ENCODE measurements at regions not wholly inside any gene's neighbourhood (a gene's known extent, or its start where the extent isn't known, plus 50 kb on each side); places are given as distances from the start of the nearest gene placed in this dataset.

- DNase-seq (ENCODE audit: low spot score), result no peak
- no peak overlapping the region for H2AFZ ChIP-seq
- no peak overlapping the region for H3K4me2 ChIP-seq
- no peaks in the 10 kb centered on the region for H3K9me3 ChIP-seq (ENCODE audit: low read depth)
- no peak overlapping the region for H3K27ac ChIP-seq
- no peaks in the 10 kb centered on the region for H3K36me3 ChIP-seq (replicated peaks; ENCODE audit: insufficient read depth, low read depth)
- H3K4me3 ChIP-seq, result no peak overlapping the region
- H3K79me2 ChIP-seq, result no peaks in the 10 kb centered on the region
- TF ChIP-seq CTCF (IDR thresholded peaks at IDR 0.05; ENCODE audit: poor library complexity) (no peak), EZH2phosphoT487 (IDR thresholded peaks at IDR 0.05; ENCODE audit: low read depth, severe bottlenecking, unreplicated experiment) (no peak), EZH2 (IDR thresholded peaks at IDR 0.05; ENCODE audit: borderline replicate concordance) (no peak)
- no peaks in the 10 kb centered on the region for H4K20me1 ChIP-seq (ENCODE audit: insufficient read depth, poor library complexity, severe bottlenecking)
- H3K27me3 ChIP-seq, result no peaks in the 10 kb centered on the region
- H3K4me1 ChIP-seq (ENCODE audit: insufficient read depth), result no peaks in the 10 kb centered on the region
- no peaks in the 10 kb centered on the region for H3K9me2 ChIP-seq (replicated peaks; ENCODE audit: insufficient read depth)
These were observed 508.9 kb downstream of the FBXO15 start for GRCh38 chr18:73638709-73639108.

- no peaks in the 10 kb centered on the region for H4K20me1 ChIP-seq (ENCODE audit: insufficient read depth, poor library complexity, severe bottlenecking)
- H3K9me2 ChIP-seq (replicated peaks; ENCODE audit: insufficient read depth), result no peaks in the 10 kb centered on the region
- H3K27me3 ChIP-seq, result no peaks in the 10 kb centered on the region
- no peak for DNase-seq (ENCODE audit: low spot score)
- no peaks in the 10 kb centered on the region for H3K36me3 ChIP-seq (replicated peaks; ENCODE audit: insufficient read depth, low read depth)
- H3K9me3 ChIP-seq (ENCODE audit: low read depth), result no peaks in the 10 kb centered on the region
- 67% methylated on average over 2 of the region's 2 CpGs for WGBS (ENCODE audit: low lambda C conversion rate, missing lambda C conversion rate)
- no peaks in the 10 kb centered on the region for H3K79me2 ChIP-seq
- no peak overlapping the region for H3K27ac ChIP-seq
- no peak overlapping the region for H3K4me3 ChIP-seq
- no peak overlapping the region for H2AFZ ChIP-seq
- TF ChIP-seq EZH2 (IDR thresholded peaks at IDR 0.05; ENCODE audit: borderline replicate concordance), result no peak
- TF ChIP-seq EZH2phosphoT487 (IDR thresholded peaks at IDR 0.05; ENCODE audit: low read depth, severe bottlenecking, unreplicated experiment), result no peak
- no peak for TF ChIP-seq CTCF (IDR thresholded peaks at IDR 0.05; ENCODE audit: poor library complexity)
- no peaks in the 10 kb centered on the region for H3K4me1 ChIP-seq (ENCODE audit: insufficient read depth)
- no peak overlapping the region for H3K4me2 ChIP-seq
These were observed 511.3 kb downstream of the FBXO15 start for GRCh38 chr18:73636355-73636754.

GRCh38 chr18:73626859-73627258 is 520.8 kb downstream of the FBXO15 start:
- Histone ChIP-seq H3K4me3 (no peak overlapping the region), H3K9me2 (replicated peaks; ENCODE audit: insufficient read depth) (no peaks in the 10 kb centered on the region), H4K20me1 (ENCODE audit: insufficient read depth, poor library complexity, severe bottlenecking) (no peaks in the 10 kb centered on the region), H3K4me1 (ENCODE audit: insufficient read depth) (no peaks in the 10 kb centered on the region), H3K79me2 (no peaks in the 10 kb centered on the region), H3K27me3 (no peaks in the 10 kb centered on the region), H3K27ac (no peak overlapping the region), H3K4me2 (no peak overlapping the region), H3K36me3 (replicated peaks; ENCODE audit: insufficient read depth, low read depth) (no peaks in the 10 kb centered on the region), H3K9me3 (ENCODE audit: low read depth) (no peaks in the 10 kb centered on the region), H2AFZ (no peak overlapping the region)
- TF ChIP-seq EZH2phosphoT487 (IDR thresholded peaks at IDR 0.05; ENCODE audit: low read depth, severe bottlenecking, unreplicated experiment), result no peak
- no peak for TF ChIP-seq EZH2 (IDR thresholded peaks at IDR 0.05; ENCODE audit: borderline replicate concordance)
- TF ChIP-seq CTCF (IDR thresholded peaks at IDR 0.05; ENCODE audit: poor library complexity), result no peak
- DNase-seq (ENCODE audit: low spot score), result no peak
- WGBS (ENCODE audit: low lambda C conversion rate, missing lambda C conversion rate), result 79% methylated on average over 2 of the region's 2 CpGs

DNA sequence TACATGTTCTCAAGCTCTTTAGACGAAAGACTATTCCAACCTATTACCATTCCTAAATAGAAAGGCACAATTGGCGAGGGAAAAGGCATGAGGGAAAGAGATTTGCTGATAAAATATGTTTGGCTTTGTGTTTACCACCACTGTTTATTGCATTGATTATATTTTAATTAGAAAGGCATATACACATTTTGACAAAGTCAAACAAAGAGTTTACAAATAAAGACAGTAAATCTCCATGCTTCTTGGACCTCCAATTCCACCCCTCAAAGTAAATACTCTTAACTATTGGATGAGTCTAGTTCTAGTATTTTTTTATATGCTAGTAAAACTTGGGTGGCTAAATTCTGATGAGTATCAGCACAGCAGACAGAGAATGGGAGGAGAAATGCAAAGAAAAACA is 521.4 kb downstream of the FBXO15 start:
- no peak for TF ChIP-seq CTCF (IDR thresholded peaks at IDR 0.05; ENCODE audit: poor library complexity)
- TF ChIP-seq EZH2 (IDR thresholded peaks at IDR 0.05; ENCODE audit: borderline replicate concordance), result no peak
- no peak for TF ChIP-seq EZH2phosphoT487 (IDR thresholded peaks at IDR 0.05; ENCODE audit: low read depth, severe bottlenecking, unreplicated experiment)
- H4K20me1 ChIP-seq (ENCODE audit: insufficient read depth, poor library complexity, severe bottlenecking), result no peaks in the 10 kb centered on the region
- H3K9me2 ChIP-seq (replicated peaks; ENCODE audit: insufficient read depth), result no peaks in the 10 kb centered on the region
- 62% methylated on average over 2 of the region's 2 CpGs for WGBS (ENCODE audit: low lambda C conversion rate, missing lambda C conversion rate)
- no peak overlapping the region for H2AFZ ChIP-seq
- no peaks in the 10 kb centered on the region for H3K79me2 ChIP-seq
- no peak for DNase-seq (ENCODE audit: low spot score)
- H3K4me3 ChIP-seq, result no peak overlapping the region
- no peaks in the 10 kb centered on the region for H3K27me3 ChIP-seq
- H3K4me2 ChIP-seq, result no peak overlapping the region
- H3K27ac ChIP-seq, result no peak overlapping the region
- H3K9me3 ChIP-seq (ENCODE audit: low read depth), result no peaks in the 10 kb centered on the region
- H3K4me1 ChIP-seq (ENCODE audit: insufficient read depth), result no peaks in the 10 kb centered on the region
- no peaks in the 10 kb centered on the region for H3K36me3 ChIP-seq (replicated peaks; ENCODE audit: insufficient read depth, low read depth)

Measured in hepatocyte (in vitro differentiated cells).